H9 (cell line): ENCODE measurements at regions not wholly inside any gene's neighbourhood (a gene's known extent, or its start where the extent isn't known, plus 50 kb on each side); places are given as distances from the start of the nearest gene placed in this dataset.

Experiments used
- DNase-seq: peaks from one replicate; pipeline ENCODE4 v3.0.0-alpha.2; 2017
- H2AFZ ChIP-seq: one replicate; pipeline ENCODE4 v1.6.1; 2013; ENCODE audit warnings: mild to moderate bottlenecking, low read length, control low read depth, moderate library complexity
- H2AK5ac ChIP-seq: 2 replicates; pipeline ENCODE4 v1.6.1; 2013; ENCODE audit warnings: low read length, control low read depth, mixed read lengths; ENCODE audit not compliant: insufficient read length
- H2BK120ac ChIP-seq: one replicate; pipeline ENCODE4 v1.6.1; 2013; ENCODE audit warnings: low read depth, mild to moderate bottlenecking, low read length, control low read depth, inconsistent platforms; ENCODE audit not compliant: poor library complexity, severe bottlenecking
- H2BK12ac ChIP-seq: 2 replicates; pipeline ENCODE4 v1.6.1; 2013; ENCODE audit warnings: low read length, control low read depth, mixed read lengths, low read depth; ENCODE audit not compliant: insufficient read length
- H2BK15ac ChIP-seq: 2 replicates; pipeline ENCODE4 v1.6.1; 2013; ENCODE audit warnings: low read depth, low read length, control low read depth
- H2BK20ac ChIP-seq: one replicate; pipeline ENCODE4 v1.6.1; 2013; ENCODE audit warnings: low read depth, mild to moderate bottlenecking, low read length, control low read depth, inconsistent platforms; ENCODE audit not compliant: poor library complexity, severe bottlenecking
- H2BK5ac ChIP-seq: 2 replicates; pipeline ENCODE4 v1.6.1; 2013; ENCODE audit warnings: low read length, control low read depth, mixed read lengths; ENCODE audit not compliant: insufficient read length
- H3K14ac ChIP-seq: 2 replicates; pipeline ENCODE4 v1.6.1; 2013; ENCODE audit warnings: low read length, control low read depth; ENCODE audit not compliant: insufficient read depth
- H3K18ac ChIP-seq: 2 replicates; pipeline ENCODE4 v1.6.1; 2013; ENCODE audit warnings: low read depth, mild to moderate bottlenecking, mixed read lengths, low read length, control low read depth; ENCODE audit not compliant: insufficient read length
- H3K23ac ChIP-seq: 2 replicates; pipeline ENCODE4 v1.6.1; 2013; ENCODE audit warnings: low read length, control low read depth, mixed read lengths, low read depth; ENCODE audit not compliant: insufficient read length
- H3K23me2 ChIP-seq: 2 replicates; pipeline ENCODE4 v1.6.1; 2013; ENCODE audit warnings: low read depth, mild to moderate bottlenecking, mixed read lengths, low read length, control low read depth; ENCODE audit not compliant: insufficient read length, poor library complexity, severe bottlenecking
- H3K27ac ChIP-seq: 2 replicates; pipeline ENCODE4 v1.5.1; 2013; ENCODE audit warnings: low read length, control low read depth, mixed read lengths, low read depth; ENCODE audit not compliant: insufficient read length
- H3K27me3 ChIP-seq: 2 replicates; pipeline ENCODE4 v1.6.1; 2013; ENCODE audit warnings: low read length, control low read depth, inconsistent platforms; ENCODE audit not compliant: insufficient read depth
- H3K4ac ChIP-seq: 2 replicates; pipeline ENCODE4 v1.6.1; 2013; ENCODE audit warnings: low read depth, mild to moderate bottlenecking, control low read depth, inconsistent platforms, low read length, moderate library complexity
- H3K4me1 ChIP-seq: 2 replicates; pipeline ENCODE4 v1.6.1; 2013; ENCODE audit warnings: low read length, control low read depth, inconsistent platforms; ENCODE audit not compliant: insufficient read depth
- H3K4me2 ChIP-seq: 2 replicates; pipeline ENCODE4 v1.6.1; 2013; ENCODE audit warnings: low read length, control low read depth, mixed read lengths; ENCODE audit not compliant: insufficient read length, insufficient read depth
- H3K56ac ChIP-seq: 2 replicates; pipeline ENCODE4 v1.6.1; 2013; ENCODE audit warnings: low read depth, mild to moderate bottlenecking, mixed read lengths, low read length, control low read depth; ENCODE audit not compliant: insufficient read length
- H3K79me1 ChIP-seq: 2 replicates; pipeline ENCODE4 v1.6.1; 2013; ENCODE audit warnings: low read depth, mild to moderate bottlenecking, moderate library complexity, low read length, control low read depth, inconsistent platforms; ENCODE audit not compliant: insufficient read depth, poor library complexity, severe bottlenecking
- H3K79me2 ChIP-seq: 2 replicates; pipeline ENCODE4 v1.6.1; 2013; ENCODE audit warnings: low read length, control low read depth, inconsistent platforms; ENCODE audit not compliant: insufficient read depth
- H3K9ac ChIP-seq: 2 replicates; pipeline ENCODE4 v1.6.1; 2013; ENCODE audit warnings: low read length, control low read depth, mixed read lengths; ENCODE audit not compliant: insufficient read length; ENCODE audit errors: extremely low read depth
- H3K9me3 ChIP-seq: one replicate; pipeline ENCODE4 v1.6.1; 2013; ENCODE audit warnings: low read depth, low read length, inconsistent platforms; ENCODE audit not compliant: control insufficient read depth
- H3T11ph ChIP-seq: one replicate; pipeline ENCODE4 v1.6.1; 2013; ENCODE audit warnings: mild to moderate bottlenecking, low read length, control low read depth, inconsistent platforms
- H4K20me1 ChIP-seq: one replicate; pipeline ENCODE4 v1.6.1; 2013; ENCODE audit not compliant: control insufficient read depth, insufficient read length, insufficient read depth
- H4K5ac ChIP-seq: 2 replicates; pipeline ENCODE4 v1.6.1; 2013; ENCODE audit warnings: low read depth, mild to moderate bottlenecking, mixed read lengths, low read length, control low read depth; ENCODE audit not compliant: insufficient read length
- H4K8ac ChIP-seq: replicated peaks from 2 replicates; pipeline ENCODE4 v1.6.1; 2013; ENCODE audit warnings: low read length, control low read depth, mixed read lengths, low read depth; ENCODE audit not compliant: insufficient read length
- H4K91ac ChIP-seq: 2 replicates; pipeline ENCODE4 v1.6.1; 2013; ENCODE audit warnings: low read depth, mild to moderate bottlenecking, moderate library complexity, mixed read lengths, low read length, control low read depth; ENCODE audit not compliant: insufficient read length
- H3K27ac Mint-ChIP-seq, 3 experiments: 2 replicates in 2 of 3; 3 replicates in 1 of 3; pipeline ENCODE4 v1.8.0; 2020 to 2021; ENCODE audit warnings: mixed read lengths in 3 of 3, mild to moderate bottlenecking in 1 of 3, moderate library complexity in 1 of 3
- H3K27me3 Mint-ChIP-seq: 2 replicates; pipeline ENCODE4 v1.8.0; 2021; ENCODE audit warnings: low read depth, mild to moderate bottlenecking, moderate library complexity, mixed read lengths
- H3K36me3 Mint-ChIP-seq, 3 experiments: 2 replicates in 2 of 3; 3 replicates in 1 of 3; pipeline ENCODE4 v1.8.0; 2020 to 2021; ENCODE audit warnings: low read depth in 3 of 3, mixed read lengths in 3 of 3; ENCODE audit not compliant: insufficient read depth in 1 of 3
- H3K4me1 Mint-ChIP-seq, 2 experiments: 2 replicates each; pipeline ENCODE4 v1.8.0; 2020; ENCODE audit warnings: mixed read lengths in 2 of 2
- H3K4me3 Mint-ChIP-seq, 2 experiments: 2 replicates in 1 of 2; 3 replicates in 1 of 2; pipeline ENCODE4 v1.8.0; 2020 to 2021; ENCODE audit warnings: mild to moderate bottlenecking in 2 of 2, mixed read lengths in 2 of 2, moderate library complexity in 1 of 2
- H3K9me3 Mint-ChIP-seq, 2 experiments: 2 replicates in 1 of 2; 3 replicates in 1 of 2; pipeline ENCODE4 v1.8.0; 2020; ENCODE audit warnings: mild to moderate bottlenecking in 2 of 2, mixed read lengths in 2 of 2, moderate library complexity in 1 of 2
- WGBS: extraction: QIAGEN DNeasy Blood & Tissue Kit; methylation state at CpG from one replicate; pipeline ENCODE4 v1.1.7; 2013; ENCODE audit warnings: missing lambda C conversion rate, low lambda C conversion rate, mixed read lengths; ENCODE audit not compliant: insufficient read length; ENCODE audit errors: extremely low coverage; 5-methylcytosine and 5-hydroxymethylcytosine counted together
- TF ChIP-seq, protein P1 (sequence below): fragments of 200-600 bp; sonication (generic); conservative IDR thresholded peaks from 3 replicates; pipeline ENCODE4 v1.8.0; 2021; ENCODE audit warnings: antibody characterized with exemption, mild to moderate bottlenecking

DNA sequence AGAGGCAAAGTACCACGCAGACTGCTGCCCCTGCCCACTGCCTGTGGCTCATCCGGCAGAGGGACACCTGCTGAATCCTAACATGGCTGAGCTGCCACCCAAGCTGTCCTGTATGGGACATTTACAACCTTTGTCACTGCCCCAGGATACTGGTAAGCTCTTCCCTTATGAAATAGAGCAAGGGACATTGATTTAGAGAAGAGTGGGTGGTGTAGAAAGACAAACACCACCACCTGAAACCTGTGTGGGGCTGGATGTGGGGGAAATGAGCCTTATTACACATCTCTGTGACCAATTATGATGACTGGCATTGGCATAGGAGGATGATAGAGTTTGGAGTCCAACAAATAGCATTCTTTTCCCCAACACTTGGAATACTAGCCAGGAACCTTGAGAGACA is 81.2 kb upstream of the GZMB start:
- Histone ChIP-seq H3K23me2 (peaks cover 2% of the 10 kb centered on the region), H4K5ac (no peak overlapping the region), H4K20me1 (no peaks in the 10 kb centered on the region), H3K27me3 (no peaks in the 10 kb centered on the region), H3K27ac (no peak overlapping the region), H3K4me1 (no peaks in the 10 kb centered on the region), H4K91ac (no peak overlapping the region), H3K79me2 (no peaks in the 10 kb centered on the region), H3K56ac (no peak overlapping the region), H3K9ac (no peak overlapping the region), H4K8ac (no peak overlapping the region), H2BK15ac (no peak overlapping the region), H3K4ac (no peak overlapping the region), H2BK5ac (no peak overlapping the region), H3K79me1 (no peaks in the 10 kb centered on the region), H2AK5ac (no peak overlapping the region), H2BK20ac (no peak overlapping the region), H3K4me2 (no peak overlapping the region), H3K14ac (no peak overlapping the region), H3K23ac (no peak overlapping the region), H2BK12ac (no peak overlapping the region), H3K18ac (no peak overlapping the region), H3K9me3 (no peaks in the 10 kb centered on the region), H2AFZ (no peak overlapping the region), H2BK120ac (no peak overlapping the region), H3T11ph (no peak overlapping the region)
- TF ChIP-seq, protein P1, sequence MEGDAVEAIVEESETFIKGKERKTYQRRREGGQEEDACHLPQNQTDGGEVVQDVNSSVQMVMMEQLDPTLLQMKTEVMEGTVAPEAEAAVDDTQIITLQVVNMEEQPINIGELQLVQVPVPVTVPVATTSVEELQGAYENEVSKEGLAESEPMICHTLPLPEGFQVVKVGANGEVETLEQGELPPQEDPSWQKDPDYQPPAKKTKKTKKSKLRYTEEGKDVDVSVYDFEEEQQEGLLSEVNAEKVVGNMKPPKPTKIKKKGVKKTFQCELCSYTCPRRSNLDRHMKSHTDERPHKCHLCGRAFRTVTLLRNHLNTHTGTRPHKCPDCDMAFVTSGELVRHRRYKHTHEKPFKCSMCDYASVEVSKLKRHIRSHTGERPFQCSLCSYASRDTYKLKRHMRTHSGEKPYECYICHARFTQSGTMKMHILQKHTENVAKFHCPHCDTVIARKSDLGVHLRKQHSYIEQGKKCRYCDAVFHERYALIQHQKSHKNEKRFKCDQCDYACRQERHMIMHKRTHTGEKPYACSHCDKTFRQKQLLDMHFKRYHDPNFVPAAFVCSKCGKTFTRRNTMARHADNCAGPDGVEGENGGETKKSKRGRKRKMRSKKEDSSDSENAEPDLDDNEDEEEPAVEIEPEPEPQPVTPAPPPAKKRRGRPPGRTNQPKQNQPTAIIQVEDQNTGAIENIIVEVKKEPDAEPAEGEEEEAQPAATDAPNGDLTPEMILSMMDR: no peak
- no peaks in the 10 kb centered on the region for H3K9me3 Mint-ChIP-seq
- no peak for DNase-seq
- WGBS: no CpG with 5 or more reads among the region's 2 CpGs
- H3K4me3 Mint-ChIP-seq: no peak overlapping the region
- peaks cover 2% of the 10 kb centered on the region; the same call in 1 of the 2 replicates for H3K27me3 Mint-ChIP-seq
- peaks cover 9% of the 10 kb centered on the region in 2 experiments for H3K4me1 Mint-ChIP-seq
- no peak overlapping the region for H3K27ac Mint-ChIP-seq
- no peaks in the 10 kb centered on the region for H3K36me3 Mint-ChIP-seq
